ENCODE measurements at regions not wholly inside any gene's neighbourhood (a gene's known extent, or its start where the extent isn't known, plus 50 kb on each side); places are given as distances from the start of the nearest gene placed in this dataset.
A peak's percentile ranks its signal among the peaks of the same experiment; 100 is the strongest.

GRCh38 chr5:60014331-60014730 lies 120.8 kb upstream of the PDE4D start:
- Mint-ChIP-seq H3K36me3 (no peaks in the 10 kb centered on the region), H3K9me3 (peaks cover 7 to 11% (median 7%) of the 10 kb centered on the region in 3 donors), H3K27ac (no peak overlapping the region), H3K4me3 (no peak overlapping the region), H3K4me1 (no peaks in the 10 kb centered on the region), H3K27me3 (no peaks in the 10 kb centered on the region)
- no peaks in the 10 kb centered on the region for H3K36me3 ChIP-seq (ENCODE audit: control insufficient read depth in 2 of 2, extremely low read depth in 1 of 2, insufficient read depth in 1 of 2, low read length in 1 of 2)
- H3K27me3 ChIP-seq (replicated peaks in 1 of 2; ENCODE audit: control insufficient read depth in 2 of 2, extremely low read depth in 1 of 2, insufficient read depth in 2 of 2, low read length in 1 of 2): no peaks in the 10 kb centered on the region
- no peaks in the 10 kb centered on the region for H3K9me3 ChIP-seq
- POLR2A ChIA-PET: no interaction called here
- no peak overlapping the region for H3K27ac ChIP-seq (ENCODE audit: low read length)
- H3K4me3 ChIP-seq (ENCODE audit: control insufficient read depth in 1 of 2, extremely low read depth in 1 of 2, low read length in 1 of 2): no peak overlapping the region
- no peaks in the 10 kb centered on the region for H3K4me1 ChIP-seq (ENCODE audit: control insufficient read depth in 1 of 2, extremely low read depth in 1 of 2, insufficient read depth in 2 of 2, low read length in 2 of 2)
- ATAC-seq (replicated peaks in 1 of 4) (no peak), DNase-seq (no peak)
- no CpG with 5 or more reads among the region's 2 CpGs for WGBS (ENCODE audit: insufficient coverage)
- CTCF ChIA-PET: no interaction called here

GRCh38 chr5:60010853-60011252 lies 117.3 kb upstream of the PDE4D start:
- H3K36me3 Mint-ChIP-seq: no peaks in the 10 kb centered on the region
- H3K36me3 ChIP-seq (ENCODE audit: control insufficient read depth in 2 of 2, extremely low read depth in 1 of 2, insufficient read depth in 1 of 2, low read length in 1 of 2): no peaks in the 10 kb centered on the region
- H3K9me3 Mint-ChIP-seq: peaks cover 4 to 11% (median 6%) of the 10 kb centered on the region in 3 donors
- no peaks in the 10 kb centered on the region for H3K9me3 ChIP-seq
- no peak overlapping the region for H3K27ac Mint-ChIP-seq
- no peak for DNase-seq
- no peak overlapping the region for H3K4me3 Mint-ChIP-seq
- H3K27me3 ChIP-seq (replicated peaks in 1 of 2; ENCODE audit: control insufficient read depth in 2 of 2, extremely low read depth in 1 of 2, insufficient read depth in 2 of 2, low read length in 1 of 2): no peaks in the 10 kb centered on the region
- ATAC-seq (replicated peaks in 1 of 4): no peak
- H3K4me3 ChIP-seq (ENCODE audit: control insufficient read depth in 1 of 2, extremely low read depth in 1 of 2, low read length in 1 of 2): no peak overlapping the region
- H3K4me1 Mint-ChIP-seq: no peaks in the 10 kb centered on the region
- no peaks in the 10 kb centered on the region for H3K4me1 ChIP-seq (ENCODE audit: control insufficient read depth in 1 of 2, extremely low read depth in 1 of 2, insufficient read depth in 2 of 2, low read length in 2 of 2)
- H3K27ac ChIP-seq (ENCODE audit: low read length): no peak overlapping the region
- H3K27me3 Mint-ChIP-seq: no peaks in the 10 kb centered on the region
- POLR2A ChIA-PET: no interaction called here
- CTCF ChIA-PET: no interaction called here

- Histone ChIP-seq H3K36me3 (ENCODE audit: control insufficient read depth in 2 of 2, extremely low read depth in 1 of 2, insufficient read depth in 1 of 2, low read length in 1 of 2) (no peaks in the 10 kb centered on the region), H3K4me1 (ENCODE audit: control insufficient read depth in 1 of 2, extremely low read depth in 1 of 2, insufficient read depth in 2 of 2, low read length in 2 of 2) (no peaks in the 10 kb centered on the region), H3K27me3 (replicated peaks in 1 of 2; ENCODE audit: control insufficient read depth in 2 of 2, extremely low read depth in 1 of 2, insufficient read depth in 2 of 2, low read length in 1 of 2) (no peaks in the 10 kb centered on the region), H3K4me3 (ENCODE audit: control insufficient read depth in 1 of 2, extremely low read depth in 1 of 2, low read length in 1 of 2) (no peak overlapping the region), H3K9me3 (no peaks in the 10 kb centered on the region), H3K27ac (ENCODE audit: low read length) (no peak overlapping the region)
- POLR2A ChIA-PET: no interaction called here
- Mint-ChIP-seq H3K9me3 (peaks cover 4 to 11% (median 6%) of the 10 kb centered on the region in 3 donors), H3K36me3 (no peaks in the 10 kb centered on the region), H3K27ac (no peak overlapping the region), H3K4me3 (no peak overlapping the region), H3K4me1 (no peaks in the 10 kb centered on the region), H3K27me3 (no peaks in the 10 kb centered on the region)
- no CpG with 5 or more reads among the region's 1 CpG for WGBS (ENCODE audit: insufficient coverage)
- CTCF ChIA-PET: no interaction called here
- DNase-seq: peak in 1 of 35 experiments; percentile 0
- no peak for ATAC-seq (replicated peaks in 1 of 4)
Measured at GRCh38 chr5:60010328-60010727, 116.8 kb upstream of the PDE4D start.

GRCh38 chr5:60007729-60008128 lies 114.2 kb upstream of the PDE4D start:
- no CpG with 5 or more reads among the region's 2 CpGs for WGBS (ENCODE audit: insufficient coverage)
- Mint-ChIP-seq H3K4me3 (no peak overlapping the region), H3K27ac (no peak overlapping the region), H3K9me3 (peaks cover 0 to 6% (median 2%) of the 10 kb centered on the region in 3 donors), H3K27me3 (no peaks in the 10 kb centered on the region), H3K36me3 (no peaks in the 10 kb centered on the region), H3K4me1 (no peaks in the 10 kb centered on the region)
- no peaks in the 10 kb centered on the region for H3K36me3 ChIP-seq (ENCODE audit: control insufficient read depth in 2 of 2, extremely low read depth in 1 of 2, insufficient read depth in 1 of 2, low read length in 1 of 2)
- no peaks in the 10 kb centered on the region for H3K9me3 ChIP-seq
- ATAC-seq (replicated peaks in 1 of 4) (no peak), DNase-seq (no peak)
- CTCF ChIA-PET: no interaction called here
- no peaks in the 10 kb centered on the region for H3K4me1 ChIP-seq (ENCODE audit: control insufficient read depth in 1 of 2, extremely low read depth in 1 of 2, insufficient read depth in 2 of 2, low read length in 2 of 2)
- H3K4me3 ChIP-seq (ENCODE audit: control insufficient read depth in 1 of 2, extremely low read depth in 1 of 2, low read length in 1 of 2): no peak overlapping the region
- no peaks in the 10 kb centered on the region for H3K27me3 ChIP-seq (replicated peaks in 1 of 2; ENCODE audit: control insufficient read depth in 2 of 2, extremely low read depth in 1 of 2, insufficient read depth in 2 of 2, low read length in 1 of 2)
- H3K27ac ChIP-seq (ENCODE audit: low read length): no peak overlapping the region
- POLR2A ChIA-PET: no interaction called here

GRCh38 chr5:59999056-59999455 lies 105.5 kb upstream of the PDE4D start:
- H3K9me3 ChIP-seq: no peaks in the 10 kb centered on the region
- H3K36me3 Mint-ChIP-seq: no peaks in the 10 kb centered on the region
- H3K4me1 Mint-ChIP-seq: no peaks in the 10 kb centered on the region
- no peak for DNase-seq
- no peaks in the 10 kb centered on the region for H3K4me1 ChIP-seq (ENCODE audit: control insufficient read depth in 1 of 2, extremely low read depth in 1 of 2, insufficient read depth in 2 of 2, low read length in 2 of 2)
- H3K27ac ChIP-seq (ENCODE audit: low read length): no peak overlapping the region
- CTCF ChIA-PET: no interaction called here
- WGBS (ENCODE audit: insufficient coverage): 100% methylated on average over 1 of the region's 2 CpGs
- H3K9me3 Mint-ChIP-seq: peaks cover 7 to 25% (median 12%) of the 10 kb centered on the region in 3 donors
- no peaks in the 10 kb centered on the region for H3K27me3 ChIP-seq (replicated peaks in 1 of 2; ENCODE audit: control insufficient read depth in 2 of 2, extremely low read depth in 1 of 2, insufficient read depth in 2 of 2, low read length in 1 of 2)
- H3K36me3 ChIP-seq (ENCODE audit: control insufficient read depth in 2 of 2, extremely low read depth in 1 of 2, insufficient read depth in 1 of 2, low read length in 1 of 2): no peaks in the 10 kb centered on the region
- H3K27ac Mint-ChIP-seq: no peak overlapping the region
- no peaks in the 10 kb centered on the region for H3K27me3 Mint-ChIP-seq
- no peak for ATAC-seq (replicated peaks in 1 of 4)
- no peak overlapping the region for H3K4me3 ChIP-seq (ENCODE audit: control insufficient read depth in 1 of 2, extremely low read depth in 1 of 2, low read length in 1 of 2)
- POLR2A ChIA-PET: no interaction called here
- H3K4me3 Mint-ChIP-seq: no peak overlapping the region

GRCh38 chr5:59992206-59992605 lies 98.7 kb upstream of the PDE4D start:
- WGBS (ENCODE audit: insufficient coverage): no CpG with 5 or more reads among the region's 3 CpGs
- H3K4me3 ChIP-seq (ENCODE audit: control insufficient read depth in 1 of 2, extremely low read depth in 1 of 2, low read length in 1 of 2): no peak overlapping the region
- H3K36me3 ChIP-seq (ENCODE audit: control insufficient read depth in 2 of 2, extremely low read depth in 1 of 2, insufficient read depth in 1 of 2, low read length in 1 of 2): no peaks in the 10 kb centered on the region
- POLR2A ChIA-PET: no interaction called here
- H3K27ac Mint-ChIP-seq: no peak overlapping the region
- H3K4me1 Mint-ChIP-seq: no peaks in the 10 kb centered on the region
- CTCF ChIA-PET: no interaction called here
- peaks cover 0 to 2% (median 0%) of the 10 kb centered on the region in 3 donors for H3K9me3 Mint-ChIP-seq
- no peaks in the 10 kb centered on the region for H3K36me3 Mint-ChIP-seq
- no peak overlapping the region for H3K27ac ChIP-seq (ENCODE audit: low read length)
- ATAC-seq (replicated peaks in 1 of 4): no peak
- H3K4me3 Mint-ChIP-seq: no peak overlapping the region
- no peaks in the 10 kb centered on the region for H3K4me1 ChIP-seq (ENCODE audit: control insufficient read depth in 1 of 2, extremely low read depth in 1 of 2, insufficient read depth in 2 of 2, low read length in 2 of 2)
- DNase-seq: no peak
- no peaks in the 10 kb centered on the region for H3K27me3 ChIP-seq (replicated peaks in 1 of 2; ENCODE audit: control insufficient read depth in 2 of 2, extremely low read depth in 1 of 2, insufficient read depth in 2 of 2, low read length in 1 of 2)
- no peaks in the 10 kb centered on the region for H3K27me3 Mint-ChIP-seq
- H3K9me3 ChIP-seq: no peaks in the 10 kb centered on the region

- Mint-ChIP-seq H3K9me3 (peaks cover 0 to 4% (median 0%) of the 10 kb centered on the region in 3 donors), H3K27me3 (no peaks in the 10 kb centered on the region), H3K27ac (no peak overlapping the region), H3K4me3 (no peak overlapping the region), H3K36me3 (no peaks in the 10 kb centered on the region), H3K4me1 (no peaks in the 10 kb centered on the region)
- POLR2A ChIA-PET: no interaction called here
- no peak overlapping the region for H3K27ac ChIP-seq (ENCODE audit: low read length)
- H3K4me3 ChIP-seq (ENCODE audit: control insufficient read depth in 1 of 2, extremely low read depth in 1 of 2, low read length in 1 of 2): no peak overlapping the region
- no peaks in the 10 kb centered on the region for H3K9me3 ChIP-seq
- no peaks in the 10 kb centered on the region for H3K27me3 ChIP-seq (replicated peaks in 1 of 2; ENCODE audit: control insufficient read depth in 2 of 2, extremely low read depth in 1 of 2, insufficient read depth in 2 of 2, low read length in 1 of 2)
- ATAC-seq (replicated peaks in 1 of 4): no peak
- CTCF ChIA-PET: no interaction called here
- WGBS (ENCODE audit: insufficient coverage): 79% methylated on average over 2 of the region's 7 CpGs
- H3K36me3 ChIP-seq (ENCODE audit: control insufficient read depth in 2 of 2, extremely low read depth in 1 of 2, insufficient read depth in 1 of 2, low read length in 1 of 2): no peaks in the 10 kb centered on the region
- H3K4me1 ChIP-seq (ENCODE audit: control insufficient read depth in 1 of 2, extremely low read depth in 1 of 2, insufficient read depth in 2 of 2, low read length in 2 of 2): no peaks in the 10 kb centered on the region
- no peak for DNase-seq
Measured at GRCh38 chr5:59988396-59988795, 94.9 kb upstream of the PDE4D start.
